ENCODE measurements at regions not wholly inside any gene's neighbourhood (a gene's known extent, or its start where the extent isn't known, plus 50 kb on each side); places are given as distances from the start of the nearest gene placed in this dataset.
"Not testable (repeated sequence)": the region's sequence is repeated elsewhere in the genome, so short reads cannot be mapped to it uniquely, and the experiment has no call there.

DNA sequence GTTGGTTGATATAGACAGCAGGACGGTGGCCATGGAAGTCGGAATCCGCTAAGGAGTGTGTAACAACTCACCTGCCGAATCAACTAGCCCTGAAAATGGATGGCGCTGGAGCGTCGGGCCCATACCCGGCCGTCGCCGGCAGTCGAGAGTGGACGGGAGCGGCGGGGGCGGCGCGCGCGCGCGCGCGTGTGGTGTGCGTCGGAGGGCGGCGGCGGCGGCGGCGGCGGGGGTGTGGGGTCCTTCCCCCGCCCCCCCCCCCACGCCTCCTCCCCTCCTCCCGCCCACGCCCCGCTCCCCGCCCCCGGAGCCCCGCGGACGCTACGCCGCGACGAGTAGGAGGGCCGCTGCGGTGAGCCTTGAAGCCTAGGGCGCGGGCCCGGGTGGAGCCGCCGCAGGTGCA, 2078.3 kb upstream of the TPTE start:
- not testable (repeated sequence) for H3K27me3 ChIP-seq (ENCODE audit: control insufficient read depth in 3 of 3, insufficient read depth in 3 of 3, low read length in 3 of 3); H3K36me3 ChIP-seq (ENCODE audit: control insufficient read depth in 3 of 3, insufficient read depth in 2 of 3, low read depth in 1 of 3, low read length in 3 of 3); H3K27ac ChIP-seq (ENCODE audit: low read depth in 1 of 3, low read length in 2 of 3); H3K4me3 ChIP-seq (ENCODE audit: low read depth in 1 of 3, low read length in 3 of 3); H3K4me1 ChIP-seq (ENCODE audit: control insufficient read depth in 3 of 3, insufficient read depth in 2 of 3, low read depth in 1 of 3, low read length in 2 of 3); DNase-seq; FAIRE-seq; H3K9me3 ChIP-seq (ENCODE audit: control insufficient read depth in 2 of 2, insufficient read depth in 1 of 2, low read depth in 1 of 2, low read length in 1 of 2)
- WGBS, 3 donors: no CpG with 5 or more reads among the region's 54 CpGs

DNA sequence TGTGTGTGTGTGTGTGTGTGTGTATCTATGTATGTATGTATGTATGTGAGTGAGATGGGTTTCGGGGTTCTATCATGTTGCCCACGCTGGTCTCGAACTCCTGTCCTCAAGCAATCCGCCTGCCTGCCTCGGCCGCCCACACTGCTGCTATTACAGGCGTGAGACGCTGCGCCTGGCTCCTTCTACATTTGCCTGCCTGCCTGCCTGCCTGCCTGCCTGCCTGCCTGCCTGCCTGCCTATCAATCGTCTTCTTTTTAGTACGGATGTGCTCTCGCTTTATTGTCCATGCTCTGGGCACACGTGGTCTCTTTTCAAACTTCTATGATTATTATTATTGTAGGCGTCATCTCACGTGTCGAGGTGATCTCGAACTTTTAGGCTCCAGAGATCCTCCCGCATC, 2071.6 kb upstream of the TPTE start:
- not testable (repeated sequence) for H3K9me3 ChIP-seq (ENCODE audit: control insufficient read depth in 2 of 2, insufficient read depth in 1 of 2, low read depth in 1 of 2, low read length in 1 of 2); H3K27ac ChIP-seq (ENCODE audit: low read depth in 1 of 3, low read length in 2 of 3); H3K4me3 ChIP-seq (ENCODE audit: low read depth in 1 of 3, low read length in 3 of 3); H3K4me1 ChIP-seq (ENCODE audit: control insufficient read depth in 3 of 3, insufficient read depth in 2 of 3, low read depth in 1 of 3, low read length in 2 of 3); FAIRE-seq; DNase-seq; H3K36me3 ChIP-seq (ENCODE audit: control insufficient read depth in 3 of 3, insufficient read depth in 2 of 3, low read depth in 1 of 3, low read length in 3 of 3); H3K27me3 ChIP-seq (ENCODE audit: control insufficient read depth in 3 of 3, insufficient read depth in 3 of 3, low read length in 3 of 3)
- no CpG with 5 or more reads among the region's 18 CpGs for WGBS, 3 donors

DNA sequence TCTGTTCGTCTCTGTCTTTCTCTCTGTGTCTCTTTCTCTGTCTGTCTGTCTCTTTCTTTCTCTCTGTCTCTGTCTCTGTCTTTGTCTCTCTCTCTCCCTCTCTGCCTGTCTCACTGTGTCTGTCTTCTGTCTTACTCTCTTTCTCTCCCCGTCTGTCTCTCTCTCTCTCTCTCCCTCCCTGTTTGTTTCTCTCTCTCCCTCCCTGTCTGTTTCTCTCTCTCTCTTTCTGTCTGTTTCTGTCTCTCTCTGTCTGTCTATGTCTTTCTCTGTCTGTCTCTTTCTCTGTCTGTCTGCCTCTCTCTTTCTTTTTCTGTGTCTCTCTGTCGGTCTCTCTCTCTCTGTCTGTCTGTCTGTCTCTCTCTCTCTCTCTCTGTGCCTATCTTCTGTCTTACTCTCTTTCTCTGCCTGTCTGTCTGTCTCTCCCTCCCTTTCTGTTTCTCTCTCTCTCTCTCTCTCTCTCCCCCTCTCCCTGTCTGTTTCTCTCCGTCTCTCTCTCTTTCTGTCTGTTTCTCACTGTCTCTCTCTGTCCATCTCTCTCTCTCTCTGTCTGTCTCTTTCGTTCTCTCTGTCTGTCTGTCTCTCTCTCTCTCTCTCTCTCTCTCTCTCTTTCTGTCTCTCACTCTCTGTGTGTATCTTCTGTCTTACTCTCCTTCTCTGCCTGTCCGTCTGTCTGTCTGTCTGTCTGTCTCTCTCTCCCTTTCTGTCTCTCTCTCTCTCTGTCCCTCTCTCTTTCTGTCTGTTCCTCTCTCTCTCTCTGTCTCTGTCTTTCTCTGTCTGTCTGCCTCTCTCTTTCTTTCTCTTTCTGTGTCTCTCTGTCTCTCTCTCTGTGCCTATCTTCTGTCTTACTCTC, 2065.9 kb upstream of the TPTE start:
- not testable (repeated sequence) for DNase-seq; H3K9me3 ChIP-seq (ENCODE audit: control insufficient read depth in 2 of 2, insufficient read depth in 1 of 2, low read depth in 1 of 2, low read length in 1 of 2); FAIRE-seq; H3K36me3 ChIP-seq (ENCODE audit: control insufficient read depth in 3 of 3, insufficient read depth in 2 of 3, low read depth in 1 of 3, low read length in 3 of 3); H3K4me3 ChIP-seq (ENCODE audit: low read depth in 1 of 3, low read length in 3 of 3); H3K27me3 ChIP-seq (ENCODE audit: control insufficient read depth in 3 of 3, insufficient read depth in 3 of 3, low read length in 3 of 3); H3K27ac ChIP-seq (ENCODE audit: low read depth in 1 of 3, low read length in 2 of 3); H3K4me1 ChIP-seq (ENCODE audit: control insufficient read depth in 3 of 3, insufficient read depth in 2 of 3, low read depth in 1 of 3, low read length in 2 of 3)
- WGBS, 3 donors: no CpG with 5 or more reads among the region's 6 CpGs

DNA sequence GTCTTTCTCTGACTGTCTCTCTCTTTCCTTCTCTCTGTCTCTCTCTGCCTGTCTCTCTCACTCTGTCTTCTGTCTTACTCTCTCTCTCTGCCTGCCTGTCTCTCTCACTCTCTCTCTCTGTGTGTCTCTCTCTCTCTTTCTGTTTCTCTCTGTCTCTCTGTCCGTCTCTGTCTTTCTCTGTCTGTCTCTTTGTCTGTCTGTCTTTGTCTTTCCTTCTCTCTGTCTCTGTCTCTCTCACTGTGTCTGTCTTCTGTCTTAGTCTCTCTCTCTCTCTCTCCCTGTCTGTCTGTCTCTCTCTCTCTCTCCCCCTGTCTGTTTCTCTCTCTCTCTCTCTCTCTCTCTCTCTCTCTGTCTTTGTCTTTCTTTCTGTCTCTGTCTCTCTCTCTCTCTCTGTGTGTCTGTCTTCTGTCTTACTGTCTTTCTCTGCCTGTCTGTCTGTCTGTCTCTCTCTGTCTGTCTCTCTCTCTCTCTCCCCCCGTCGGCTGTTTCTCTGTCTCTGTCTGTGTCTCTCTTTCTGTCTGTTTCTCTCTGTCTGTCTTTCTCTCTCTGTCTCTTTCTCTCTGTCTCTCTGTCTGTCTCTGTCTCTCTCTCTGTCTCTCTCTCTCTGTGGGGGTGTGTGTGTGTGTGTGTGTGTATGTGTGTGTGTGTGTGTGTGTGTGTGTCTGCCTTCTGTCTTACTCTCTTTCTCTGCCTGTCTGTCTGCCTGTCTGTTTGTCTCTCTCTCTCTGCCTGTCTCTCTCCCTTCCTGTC, 2056.8 kb upstream of the TPTE start:
- H3K4me1 ChIP-seq (ENCODE audit: control insufficient read depth in 3 of 3, insufficient read depth in 2 of 3, low read depth in 1 of 3, low read length in 2 of 3); DNase-seq; H3K27ac ChIP-seq (ENCODE audit: low read depth in 1 of 3, low read length in 2 of 3); H3K36me3 ChIP-seq (ENCODE audit: control insufficient read depth in 3 of 3, insufficient read depth in 2 of 3, low read depth in 1 of 3, low read length in 3 of 3); FAIRE-seq; H3K27me3 ChIP-seq (ENCODE audit: control insufficient read depth in 3 of 3, insufficient read depth in 3 of 3, low read length in 3 of 3); H3K4me3 ChIP-seq (ENCODE audit: low read depth in 1 of 3, low read length in 3 of 3); H3K9me3 ChIP-seq (ENCODE audit: control insufficient read depth in 2 of 2, insufficient read depth in 1 of 2, low read depth in 1 of 2, low read length in 1 of 2): not testable (repeated sequence)
- WGBS, 3 donors: no CpG with 5 or more reads among the region's 3 CpGs

- 83 to 92% methylated on average over 4 to 5 of the region's 10 CpGs; no CpG with 5 or more reads in 1 of the 3 donors for WGBS, 3 donors
- not testable (repeated sequence) for H3K4me1 ChIP-seq (ENCODE audit: control insufficient read depth in 3 of 3, insufficient read depth in 2 of 3, low read depth in 1 of 3, low read length in 2 of 3); DNase-seq; H3K4me3 ChIP-seq (ENCODE audit: low read depth in 1 of 3, low read length in 3 of 3); H3K27ac ChIP-seq (ENCODE audit: low read depth in 1 of 3, low read length in 2 of 3); H3K27me3 ChIP-seq (ENCODE audit: control insufficient read depth in 3 of 3, insufficient read depth in 3 of 3, low read length in 3 of 3); H3K9me3 ChIP-seq (ENCODE audit: control insufficient read depth in 2 of 2, insufficient read depth in 1 of 2, low read depth in 1 of 2, low read length in 1 of 2); H3K36me3 ChIP-seq (ENCODE audit: control insufficient read depth in 3 of 3, insufficient read depth in 2 of 3, low read depth in 1 of 3, low read length in 3 of 3); FAIRE-seq
Measured at GRCh38 chr21:8466642-8467041, 2054.7 kb upstream of the TPTE start.
